ENCODE measurements at regions not wholly inside any gene's neighbourhood (a gene's known extent, or its start where the extent isn't known, plus 50 kb on each side); places are given as distances from the start of the nearest gene placed in this dataset.

- TF ChIP-seq POLR2A (IDR thresholded peaks at IDR 0.05) = no peak
- no peak for TF ChIP-seq CTCF (IDR thresholded peaks at IDR 0.05)
- no peak for TF ChIP-seq POLR2AphosphoS5 (IDR thresholded peaks at IDR 0.05; ENCODE audit: insufficient read depth in 1 of 2, low read depth in 1 of 2)
- no peak overlapping the region for H3K27ac ChIP-seq
- no peak for DNase-seq (ENCODE audit: extremely low spot score in 2 of 2)
- H3K27me3 ChIP-seq = no peaks in the 10 kb centered on the region
- no peaks in the 10 kb centered on the region for H3K9me3 ChIP-seq
- intact Hi-C loops (cut with DNase I) = no loop called here
- H3K4me3 ChIP-seq = no peak overlapping the region
- no peaks in the 10 kb centered on the region for H3K36me3 ChIP-seq
- no peaks in the 10 kb centered on the region for H3K4me1 ChIP-seq
Observed at GRCh38 chr11:71201936-71202597, 50.3 kb downstream of the SHANK2 start.

DNA sequence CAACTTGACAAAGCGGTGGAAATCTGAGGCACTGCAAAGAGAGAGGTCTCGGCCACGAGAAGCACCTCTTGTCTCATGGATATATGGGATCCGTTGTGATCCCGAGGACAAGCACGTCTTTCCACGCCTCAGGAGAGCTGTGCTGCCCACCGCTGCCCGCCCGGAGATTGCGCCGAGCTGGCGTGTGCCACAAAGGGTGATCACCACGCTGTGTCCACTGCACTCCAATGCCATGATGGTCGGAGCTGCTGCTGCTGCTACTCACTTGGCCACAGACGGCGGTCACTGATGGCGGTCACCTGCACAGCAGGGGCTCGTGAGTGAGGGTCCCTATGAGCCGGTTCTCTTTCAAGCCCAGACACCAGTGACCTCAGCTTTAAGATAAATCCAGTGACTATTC, 51.1 kb downstream of the SHANK2 start:
- no peak for DNase-seq (ENCODE audit: extremely low spot score in 2 of 2)
- Histone ChIP-seq H3K9me3 (no peaks in the 10 kb centered on the region), H3K27me3 (no peaks in the 10 kb centered on the region), H3K27ac (no peak overlapping the region), H3K4me1 (no peaks in the 10 kb centered on the region), H3K36me3 (no peaks in the 10 kb centered on the region), H3K4me3 (no peak overlapping the region)
- intact Hi-C loops (cut with DNase I) = no loop called here
- TF ChIP-seq POLR2A (IDR thresholded peaks at IDR 0.05) = no peak
- TF ChIP-seq POLR2AphosphoS5 (IDR thresholded peaks at IDR 0.05; ENCODE audit: insufficient read depth in 1 of 2, low read depth in 1 of 2) = no peak
- no peak for TF ChIP-seq CTCF (IDR thresholded peaks at IDR 0.05)

DNA sequence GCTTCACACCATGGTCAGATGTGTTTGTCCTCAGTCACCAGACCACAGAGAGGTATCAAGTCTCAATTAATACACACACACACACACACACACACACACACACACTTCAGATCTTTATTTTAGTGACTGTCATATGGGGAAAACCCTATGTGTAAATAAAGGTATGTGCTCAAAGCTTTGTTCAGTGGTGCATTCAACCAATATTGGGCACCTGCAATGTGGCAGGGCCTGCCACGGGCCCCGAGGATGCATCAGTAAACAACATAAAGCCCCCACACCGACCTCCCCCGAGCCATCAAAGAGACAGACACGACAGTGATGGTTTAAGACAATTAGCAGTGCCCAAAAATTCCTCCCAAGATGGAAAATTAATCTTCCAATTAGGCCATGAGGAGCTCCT, 51.6 kb downstream of the SHANK2 start:
- H3K9me3 ChIP-seq = no peaks in the 10 kb centered on the region
- H3K27me3 ChIP-seq = no peaks in the 10 kb centered on the region
- no peaks in the 10 kb centered on the region for H3K4me1 ChIP-seq
- intact Hi-C loops (cut with DNase I) = no loop called here
- H3K27ac ChIP-seq = no peak overlapping the region
- H3K4me3 ChIP-seq = no peak overlapping the region
- TF ChIP-seq CTCF (IDR thresholded peaks at IDR 0.05) = no peak
- no peak for TF ChIP-seq POLR2AphosphoS5 (IDR thresholded peaks at IDR 0.05; ENCODE audit: insufficient read depth in 1 of 2, low read depth in 1 of 2)
- no peak for TF ChIP-seq POLR2A (IDR thresholded peaks at IDR 0.05)
- H3K36me3 ChIP-seq = no peaks in the 10 kb centered on the region
- no peak for DNase-seq (ENCODE audit: extremely low spot score in 2 of 2)

DNA sequence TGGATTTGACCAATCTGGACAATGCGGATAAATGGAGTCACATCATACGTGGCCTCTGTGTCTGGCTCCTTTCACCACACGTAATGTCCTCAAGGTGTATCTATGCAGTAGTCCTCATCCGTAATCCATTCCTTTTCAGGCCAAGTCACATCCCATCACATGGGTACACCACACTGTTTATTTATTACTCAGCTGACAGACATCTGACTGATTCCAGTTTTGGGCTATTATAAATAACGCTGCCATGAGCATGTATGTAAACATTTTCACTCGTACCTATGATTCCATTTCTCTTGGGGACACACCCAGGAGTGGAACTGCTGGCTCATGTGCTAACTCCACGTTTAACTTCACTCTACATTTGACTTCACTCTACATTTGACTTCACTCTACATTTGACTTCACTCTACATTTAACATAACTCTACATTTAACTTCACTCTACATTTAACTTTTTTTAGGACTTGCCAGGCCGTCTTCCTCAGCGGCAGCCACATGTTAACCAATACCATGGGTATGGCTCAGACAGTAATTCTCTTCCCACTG, 52.1 kb downstream of the SHANK2 start:
- H3K4me3 ChIP-seq = no peak overlapping the region
- no peaks in the 10 kb centered on the region for H3K4me1 ChIP-seq
- no peak for TF ChIP-seq CTCF (IDR thresholded peaks at IDR 0.05)
- TF ChIP-seq POLR2A (IDR thresholded peaks at IDR 0.05) = no peak
- no peak for TF ChIP-seq POLR2AphosphoS5 (IDR thresholded peaks at IDR 0.05; ENCODE audit: insufficient read depth in 1 of 2, low read depth in 1 of 2)
- no peaks in the 10 kb centered on the region for H3K36me3 ChIP-seq
- no peaks in the 10 kb centered on the region for H3K9me3 ChIP-seq
- DNase-seq (ENCODE audit: extremely low spot score in 2 of 2) = no peak
- no peak overlapping the region for H3K27ac ChIP-seq
- H3K27me3 ChIP-seq = no peaks in the 10 kb centered on the region
- intact Hi-C loops (cut with DNase I) = no loop called here

- Histone ChIP-seq H3K27ac (no peak overlapping the region), H3K36me3 (no peaks in the 10 kb centered on the region), H3K4me3 (no peak overlapping the region), H3K27me3 (no peaks in the 10 kb centered on the region), H3K4me1 (no peaks in the 10 kb centered on the region), H3K9me3 (no peaks in the 10 kb centered on the region)
- no peak for TF ChIP-seq POLR2AphosphoS5 (IDR thresholded peaks at IDR 0.05; ENCODE audit: insufficient read depth in 1 of 2, low read depth in 1 of 2)
- TF ChIP-seq POLR2A (IDR thresholded peaks at IDR 0.05) = no peak
- no peak for TF ChIP-seq CTCF (IDR thresholded peaks at IDR 0.05)
- intact Hi-C loops (cut with DNase I) = no loop called here
- DNase-seq (ENCODE audit: extremely low spot score in 2 of 2) = no peak
Observed at GRCh38 chr11:71199226-71199820, 53.1 kb downstream of the SHANK2 start.
